Endodermal cell (in vitro differentiated cells): ENCODE measurements at regions not wholly inside any gene's neighbourhood (a gene's known extent, or its start where the extent isn't known, plus 50 kb on each side); places are given as distances from the start of the nearest gene placed in this dataset.

Source experiments
- DNase-seq: peaks from one replicate; pipeline ENCODE4 v3.0.0-alpha.2; 2017
- H3K27ac ChIP-seq: 2 replicates; pipeline ENCODE4 v1.5.1; 2013; ENCODE audit warnings: mild to moderate bottlenecking, low read depth, low read length, moderate library complexity
- H3K27me3 ChIP-seq: 2 replicates; pipeline ENCODE4 v1.6.1; 2013; ENCODE audit warnings: mild to moderate bottlenecking, low read length, moderate library complexity; ENCODE audit not compliant: insufficient read depth, control insufficient read depth, poor library complexity, severe bottlenecking
- H3K36me3 ChIP-seq: 2 replicates; pipeline ENCODE4 v1.7.0; 2013; ENCODE audit warnings: mild to moderate bottlenecking, low read length, moderate library complexity; ENCODE audit not compliant: control insufficient read depth, insufficient read depth
- H3K4me1 ChIP-seq: one replicate; pipeline ENCODE4 v1.7.0; 2013; ENCODE audit warnings: low read length; ENCODE audit not compliant: control insufficient read depth, insufficient read depth
- H3K4me3 ChIP-seq: 2 replicates; pipeline ENCODE4 v1.5.1; 2013; ENCODE audit warnings: mild to moderate bottlenecking, low read length, moderate library complexity
- H3K9ac ChIP-seq: 2 replicates; pipeline ENCODE4 v1.6.1; 2013; ENCODE audit warnings: mild to moderate bottlenecking, low read length, moderate library complexity; ENCODE audit not compliant: poor library complexity, severe bottlenecking; ENCODE audit errors: extremely low read depth
- H3K9me3 ChIP-seq: 2 replicates; pipeline ENCODE4 v1.6.1; 2013; ENCODE audit warnings: mild to moderate bottlenecking, low read length, moderate library complexity; ENCODE audit not compliant: control insufficient read depth
- H3K27ac Mint-ChIP-seq: 2 replicates; pipeline ENCODE4 v1.8.0; 2020; ENCODE audit warnings: mixed read lengths
- H3K27me3 Mint-ChIP-seq: 2 replicates; pipeline ENCODE4 v1.8.0; 2021; ENCODE audit warnings: mild to moderate bottlenecking, mixed read lengths; ENCODE audit not compliant: insufficient read depth
- H3K36me3 Mint-ChIP-seq: 2 replicates; pipeline ENCODE4 v1.8.0; 2020; ENCODE audit warnings: low read depth, mixed read lengths
- H3K4me1 Mint-ChIP-seq: 2 replicates; pipeline ENCODE4 v1.8.0; 2020; ENCODE audit warnings: mixed read lengths
- H3K4me3 Mint-ChIP-seq: 2 replicates; pipeline ENCODE4 v1.8.0; 2020; ENCODE audit warnings: mild to moderate bottlenecking, moderate library complexity, mixed read lengths
- H3K9me3 Mint-ChIP-seq: 2 replicates; pipeline ENCODE4 v1.8.0; 2020; ENCODE audit warnings: mild to moderate bottlenecking, mixed read lengths
- CTCF ChIP-seq: fragments of 200-600 bp; sonication (generic); conservative IDR thresholded peaks from 2 replicates; pipeline ENCODE4 v1.5.0; 2021; ENCODE audit warnings: antibody characterized with exemption, mild to moderate bottlenecking
- WGBS, 2 experiments: methylation state at CpG; one replicate each; pipeline versions ENCODE4 v1.1.5 to v1.1.7; 2013; ENCODE audit warnings: missing lambda C conversion rate in 2 of 2, mixed read lengths in 1 of 2; ENCODE audit not compliant: insufficient coverage in 1 of 2, insufficient read length in 1 of 2; 5-methylcytosine and 5-hydroxymethylcytosine counted together

GRCh38 chr9:23542438-23542837 is 283.6 kb downstream of the ELAVL2 start:
- peaks cover 12% of the 10 kb centered on the region for H3K27me3 Mint-ChIP-seq
- no peak for DNase-seq
- no peak overlapping the region for H3K27ac Mint-ChIP-seq
- peaks cover 15% of the 10 kb centered on the region for H3K4me1 Mint-ChIP-seq
- H3K36me3 ChIP-seq: no peaks in the 10 kb centered on the region
- H3K27ac ChIP-seq: no peak overlapping the region
- no peak overlapping the region for H3K9ac ChIP-seq
- no peak overlapping the region for H3K4me3 Mint-ChIP-seq
- H3K36me3 Mint-ChIP-seq: no peaks in the 10 kb centered on the region
- no peaks in the 10 kb centered on the region for H3K4me1 ChIP-seq
- no peak for TF ChIP-seq CTCF
- no peaks in the 10 kb centered on the region for H3K9me3 ChIP-seq
- no peak overlapping the region for H3K4me3 ChIP-seq
- no peaks in the 10 kb centered on the region for H3K9me3 Mint-ChIP-seq
- peaks cover 23% of the 10 kb centered on the region for H3K27me3 ChIP-seq

- peaks cover 7% of the 10 kb centered on the region for H3K27me3 Mint-ChIP-seq
- no peak overlapping the region for H3K9ac ChIP-seq
These were observed 283.1 kb downstream of the ELAVL2 start for GRCh38 chr9:23542927-23543326.

GRCh38 chr9:23543419-23543818 is 282.6 kb downstream of the ELAVL2 start:
- no peak for DNase-seq
- Histone ChIP-seq H3K4me3 (no peak overlapping the region), H3K36me3 (no peaks in the 10 kb centered on the region), H3K27ac (no peak overlapping the region), H3K9ac (no peak overlapping the region), H3K9me3 (no peaks in the 10 kb centered on the region), H3K4me1 (no peaks in the 10 kb centered on the region), H3K27me3 (peaks cover 13% of the 10 kb centered on the region)
- peaks cover 7% of the 10 kb centered on the region for H3K4me1 Mint-ChIP-seq
- TF ChIP-seq CTCF: no peak
- H3K9me3 Mint-ChIP-seq: peaks cover 2% of the 10 kb centered on the region
- 66% methylated on average over 3 of the region's 3 CpGs; no CpG with 5 or more reads in 1 of the 2 experiments for WGBS, 2 experiments
- H3K4me3 Mint-ChIP-seq: no peak overlapping the region
- H3K27ac Mint-ChIP-seq: peak overlapping the region; percentile 52
- H3K27me3 Mint-ChIP-seq: peaks cover 2% of the 10 kb centered on the region
- H3K36me3 Mint-ChIP-seq: no peaks in the 10 kb centered on the region

More at GRCh38 chr9:23542927-23543326, 283.1 kb downstream of the ELAVL2 start:
- DNase-seq: no peak
- H3K9me3 ChIP-seq: no peaks in the 10 kb centered on the region
- TF ChIP-seq CTCF: no peak
- peaks cover 18% of the 10 kb centered on the region for H3K27me3 ChIP-seq
- Mint-ChIP-seq H3K4me3 (no peak overlapping the region), H3K9me3 (peaks cover 1% of the 10 kb centered on the region), H3K36me3 (no peaks in the 10 kb centered on the region), H3K4me1 (peaks cover 10% of the 10 kb centered on the region), H3K27ac (no peak overlapping the region)
- no peak overlapping the region for H3K27ac ChIP-seq
- WGBS, 2 experiments: no CpG with 5 or more reads among the region's 1 CpG
- no peaks in the 10 kb centered on the region for H3K36me3 ChIP-seq
- H3K4me3 ChIP-seq: no peak overlapping the region
- H3K4me1 ChIP-seq: no peaks in the 10 kb centered on the region
